Activated T-cell treated with anti-CD3 and anti-CD28 coated beads, Interleukin-2, amount 50 U/mL, for 72 hours (primary cell): ENCODE measurements at regions not wholly inside any gene's neighbourhood (a gene's known extent, or its start where the extent isn't known, plus 50 kb on each side); places are given as distances from the start of the nearest gene placed in this dataset.
"Not testable (repeated sequence)": the region's sequence is repeated elsewhere in the genome, so short reads cannot be mapped to it uniquely, and the experiment has no call there.

Experiments
- ATAC-seq, 2 donors: fragments of 150-1000 bp; cut with Tn5 transposase; replicated peaks in 1 of 2; 2 replicates each; pipeline ENCODE4 v1.10.0; 2021; ENCODE audit warnings: moderate library complexity in 2 of 2, mild to moderate bottlenecking in 1 of 2
- DNase-seq, 2 donors: peaks; one replicate each; pipeline ENCODE4 v3.0.0; 2021 to 2022; ENCODE audit warnings: mixed read lengths in 1 of 2
- H3K27ac Mint-ChIP-seq: one replicate; pipeline ENCODE4 v1.8.0; 2022; ENCODE audit warnings: mild to moderate bottlenecking, moderate library complexity, mixed read lengths
- H3K27me3 Mint-ChIP-seq: one replicate; pipeline ENCODE4 v1.8.0; 2022; ENCODE audit warnings: low read depth, mixed read lengths
- H3K36me3 Mint-ChIP-seq, 2 donors: one replicate each; pipeline ENCODE4 v1.8.0; 2022; ENCODE audit warnings: mixed read lengths in 2 of 2, mild to moderate bottlenecking in 1 of 2; ENCODE audit not compliant: insufficient read depth in 2 of 2
- H3K4me1 Mint-ChIP-seq: one replicate; pipeline ENCODE4 v1.8.0; 2022; ENCODE audit warnings: low read depth, mixed read lengths
- H3K4me3 Mint-ChIP-seq, 2 donors: one replicate each; pipeline ENCODE4 v1.8.0; 2022; ENCODE audit warnings: mild to moderate bottlenecking in 2 of 2, mixed read lengths in 2 of 2, moderate library complexity in 2 of 2
- H3K9me3 Mint-ChIP-seq, 2 donors: one replicate each; pipeline ENCODE4 v1.8.0; 2022; ENCODE audit warnings: mixed read lengths in 2 of 2

GRCh38 chr12:9310645-9311044 lies 102.5 kb upstream of the PZP start:
- not testable (repeated sequence) for H3K4me3 Mint-ChIP-seq, DNase-seq, H3K36me3 Mint-ChIP-seq, H3K4me1 Mint-ChIP-seq, H3K27ac Mint-ChIP-seq, H3K9me3 Mint-ChIP-seq, H3K27me3 Mint-ChIP-seq, ATAC-seq

- not testable (repeated sequence) for H3K9me3 Mint-ChIP-seq, ATAC-seq, H3K27ac Mint-ChIP-seq, H3K27me3 Mint-ChIP-seq, H3K4me3 Mint-ChIP-seq, H3K4me1 Mint-ChIP-seq, DNase-seq, H3K36me3 Mint-ChIP-seq
Measured at GRCh38 chr12:9309749-9310148, 101.6 kb upstream of the PZP start.

DNA sequence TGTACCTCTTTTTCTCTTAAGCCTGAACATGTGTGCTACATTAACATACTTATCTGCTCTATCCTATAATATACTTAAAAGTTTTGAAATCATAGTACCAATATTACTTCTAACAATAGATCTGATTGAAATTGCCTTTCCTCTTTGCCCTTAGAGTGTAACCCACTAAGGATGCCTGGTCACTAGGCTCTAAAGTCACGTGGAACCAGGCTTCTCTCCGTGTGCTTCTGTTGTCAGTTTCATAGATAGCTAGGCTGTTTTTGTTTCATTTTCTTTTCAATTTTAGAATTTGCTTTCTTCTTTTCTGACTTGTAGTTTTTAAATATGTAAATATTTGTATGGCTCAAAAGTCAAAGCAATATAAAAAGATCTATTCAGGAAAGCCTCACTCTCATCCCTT lies 100.5 kb upstream of the PZP start:
- not testable (repeated sequence) for H3K9me3 Mint-ChIP-seq, H3K27ac Mint-ChIP-seq, H3K27me3 Mint-ChIP-seq, DNase-seq, H3K4me3 Mint-ChIP-seq, ATAC-seq, H3K36me3 Mint-ChIP-seq, H3K4me1 Mint-ChIP-seq

DNA sequence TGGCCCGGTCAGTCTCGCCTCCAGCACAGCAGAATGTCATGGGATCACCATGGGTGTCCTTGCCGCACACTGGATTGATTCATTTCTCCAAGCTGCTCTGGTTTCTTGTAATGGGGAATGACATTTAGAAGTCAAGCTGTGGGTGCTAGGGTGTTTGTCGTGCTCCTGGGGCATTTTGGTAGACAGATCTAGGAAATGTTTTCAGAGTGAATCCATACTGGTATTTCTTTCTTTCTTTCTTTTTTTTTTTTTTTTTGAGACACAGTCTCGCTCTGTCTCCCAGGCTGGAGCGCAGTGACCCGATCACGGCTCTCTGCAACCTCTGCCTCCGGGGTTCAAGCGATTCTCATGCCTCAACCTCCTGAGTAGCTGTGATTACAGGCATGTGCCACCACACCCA lies 100.0 kb upstream of the PZP start:
- H3K27me3 Mint-ChIP-seq, H3K4me1 Mint-ChIP-seq, ATAC-seq, H3K4me3 Mint-ChIP-seq, H3K36me3 Mint-ChIP-seq, H3K9me3 Mint-ChIP-seq, DNase-seq, H3K27ac Mint-ChIP-seq: not testable (repeated sequence)

- not testable (repeated sequence) for DNase-seq, H3K27ac Mint-ChIP-seq, H3K27me3 Mint-ChIP-seq, ATAC-seq, H3K4me1 Mint-ChIP-seq, H3K4me3 Mint-ChIP-seq, H3K36me3 Mint-ChIP-seq, H3K9me3 Mint-ChIP-seq
Measured at GRCh38 chr12:9307255-9307654, 99.1 kb upstream of the PZP start.

- not testable (repeated sequence) for H3K4me3 Mint-ChIP-seq, ATAC-seq, H3K36me3 Mint-ChIP-seq, DNase-seq, H3K9me3 Mint-ChIP-seq, H3K27me3 Mint-ChIP-seq, H3K27ac Mint-ChIP-seq, H3K4me1 Mint-ChIP-seq
Measured at GRCh38 chr12:9306004-9306403, 97.8 kb upstream of the PZP start.

- not testable (repeated sequence) for H3K9me3 Mint-ChIP-seq, H3K4me1 Mint-ChIP-seq, ATAC-seq, DNase-seq, H3K4me3 Mint-ChIP-seq, H3K27me3 Mint-ChIP-seq, H3K27ac Mint-ChIP-seq, H3K36me3 Mint-ChIP-seq
Measured at GRCh38 chr12:9304540-9304939, 96.3 kb upstream of the PZP start.

DNA sequence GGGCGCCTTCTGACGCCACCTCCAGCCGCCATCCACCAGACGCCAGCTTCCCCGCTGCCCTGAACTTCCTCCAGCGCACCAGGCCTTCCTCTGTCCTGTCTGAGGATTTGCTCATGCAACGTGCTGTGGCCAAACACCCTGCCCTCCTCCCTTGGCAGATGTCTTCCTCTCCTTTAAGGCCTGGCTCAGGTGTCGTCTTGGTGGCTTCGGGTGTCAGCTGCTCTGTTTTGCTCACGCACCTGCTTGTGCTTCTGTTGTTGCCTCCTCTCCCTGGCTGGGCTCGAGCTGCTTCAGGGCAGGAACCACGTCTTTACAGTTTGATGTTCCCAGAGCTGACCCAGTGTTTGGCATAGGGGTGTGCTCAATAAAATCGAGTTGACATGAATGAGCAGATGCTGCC lies 87.7 kb upstream of the PZP start:
- not testable (repeated sequence) for H3K27ac Mint-ChIP-seq, H3K9me3 Mint-ChIP-seq, H3K36me3 Mint-ChIP-seq, H3K4me1 Mint-ChIP-seq, H3K27me3 Mint-ChIP-seq, H3K4me3 Mint-ChIP-seq, ATAC-seq, DNase-seq

DNA sequence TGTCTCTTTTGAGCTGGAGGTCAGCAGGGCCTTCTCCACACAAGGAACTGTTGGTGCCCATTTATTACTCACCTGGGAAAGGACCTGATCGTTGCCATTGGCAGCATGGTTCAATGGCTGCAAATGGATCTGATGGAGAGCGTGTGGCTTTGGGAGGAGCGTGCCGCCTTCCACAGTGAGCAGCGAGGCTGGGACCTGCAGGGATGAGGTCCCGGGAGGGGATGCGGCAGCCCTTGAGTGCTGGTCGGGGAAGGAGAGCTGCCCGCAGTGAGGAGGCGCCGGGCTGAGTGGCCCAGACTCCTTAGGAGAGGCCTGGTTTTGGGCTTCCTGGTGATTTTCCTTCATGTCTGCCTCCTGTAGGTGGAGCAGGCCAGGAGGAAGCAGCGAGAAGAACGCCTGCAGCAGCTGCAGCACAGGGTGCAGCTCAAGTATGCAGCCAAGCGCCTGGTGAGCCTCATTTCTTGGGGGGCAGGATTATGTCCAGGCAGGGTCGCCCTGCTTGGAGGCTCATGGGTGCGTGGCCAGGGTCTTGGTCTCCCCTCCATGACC lies 86.0 kb upstream of the PZP start:
- H3K36me3 Mint-ChIP-seq, H3K27me3 Mint-ChIP-seq, H3K4me1 Mint-ChIP-seq, H3K4me3 Mint-ChIP-seq, H3K9me3 Mint-ChIP-seq, ATAC-seq, DNase-seq, H3K27ac Mint-ChIP-seq: not testable (repeated sequence)

DNA sequence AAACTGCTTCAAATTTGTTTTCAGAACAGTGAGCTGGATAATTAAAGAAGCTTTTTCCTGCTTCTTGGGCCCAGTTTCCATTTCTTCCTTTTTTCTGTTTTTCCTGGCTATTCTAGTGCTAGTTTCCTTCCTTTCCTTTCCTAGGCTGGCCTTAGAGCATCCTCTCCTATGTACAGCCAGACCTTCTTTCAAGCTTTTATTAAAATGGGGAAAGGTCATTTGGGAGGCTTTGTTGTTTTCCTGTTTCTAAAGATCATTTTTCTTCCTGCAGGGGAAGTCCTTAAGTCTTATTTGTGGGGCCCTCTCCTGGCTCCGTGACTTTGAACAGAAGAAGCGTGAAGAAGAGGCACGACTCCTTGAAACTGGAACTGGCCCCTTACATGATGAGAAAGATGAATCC lies 85.2 kb upstream of the PZP start:
- DNase-seq, H3K4me3 Mint-ChIP-seq, H3K27me3 Mint-ChIP-seq, H3K36me3 Mint-ChIP-seq, H3K27ac Mint-ChIP-seq, ATAC-seq, H3K9me3 Mint-ChIP-seq, H3K4me1 Mint-ChIP-seq: not testable (repeated sequence)

DNA sequence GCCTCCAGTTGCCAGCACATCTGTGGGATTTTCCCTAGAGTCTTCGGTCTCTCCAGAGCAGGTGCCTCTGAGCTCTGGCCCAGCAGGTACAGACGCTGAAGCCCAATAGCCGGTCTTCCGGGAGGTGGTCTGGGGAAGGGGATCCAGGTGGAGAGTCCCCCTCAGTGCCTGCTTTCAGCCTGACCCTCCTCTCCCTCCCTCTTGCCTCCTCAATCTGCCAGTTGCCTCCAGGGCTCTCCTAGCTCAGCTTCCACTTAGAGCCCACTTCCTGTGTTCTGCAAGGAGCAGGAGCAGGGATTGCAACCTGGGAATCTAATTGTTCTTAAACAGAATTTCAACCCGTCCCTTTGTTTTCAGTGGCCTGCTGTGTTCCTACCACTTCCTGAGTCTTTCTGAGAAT lies 81.8 kb upstream of the PZP start:
- not testable (repeated sequence) for H3K27ac Mint-ChIP-seq, H3K36me3 Mint-ChIP-seq

GRCh38 chr12:9284724-9285123 lies 76.5 kb upstream of the PZP start:
- not testable (repeated sequence) for H3K27ac Mint-ChIP-seq, H3K4me1 Mint-ChIP-seq, DNase-seq, H3K9me3 Mint-ChIP-seq, H3K36me3 Mint-ChIP-seq, ATAC-seq, H3K27me3 Mint-ChIP-seq
- peak overlapping the region in 1 of 2 donors; percentile 90 for H3K4me3 Mint-ChIP-seq

More for the DNA sequence above, 81.8 kb upstream of the PZP start:
- H3K9me3 Mint-ChIP-seq, ATAC-seq, H3K27me3 Mint-ChIP-seq, H3K4me3 Mint-ChIP-seq, H3K4me1 Mint-ChIP-seq, DNase-seq: not testable (repeated sequence)

GRCh38 chr12:9284197-9284596 lies 76.0 kb upstream of the PZP start:
- ATAC-seq, result peak; percentile 56 to 70
- not testable (repeated sequence) for H3K4me1 Mint-ChIP-seq, H3K27me3 Mint-ChIP-seq, H3K9me3 Mint-ChIP-seq, H3K36me3 Mint-ChIP-seq, H3K27ac Mint-ChIP-seq
- H3K4me3 Mint-ChIP-seq, result peak overlapping the region in 1 of 2 donors; percentile 90
- DNase-seq, result peak; percentile 2 to 12

DNA sequence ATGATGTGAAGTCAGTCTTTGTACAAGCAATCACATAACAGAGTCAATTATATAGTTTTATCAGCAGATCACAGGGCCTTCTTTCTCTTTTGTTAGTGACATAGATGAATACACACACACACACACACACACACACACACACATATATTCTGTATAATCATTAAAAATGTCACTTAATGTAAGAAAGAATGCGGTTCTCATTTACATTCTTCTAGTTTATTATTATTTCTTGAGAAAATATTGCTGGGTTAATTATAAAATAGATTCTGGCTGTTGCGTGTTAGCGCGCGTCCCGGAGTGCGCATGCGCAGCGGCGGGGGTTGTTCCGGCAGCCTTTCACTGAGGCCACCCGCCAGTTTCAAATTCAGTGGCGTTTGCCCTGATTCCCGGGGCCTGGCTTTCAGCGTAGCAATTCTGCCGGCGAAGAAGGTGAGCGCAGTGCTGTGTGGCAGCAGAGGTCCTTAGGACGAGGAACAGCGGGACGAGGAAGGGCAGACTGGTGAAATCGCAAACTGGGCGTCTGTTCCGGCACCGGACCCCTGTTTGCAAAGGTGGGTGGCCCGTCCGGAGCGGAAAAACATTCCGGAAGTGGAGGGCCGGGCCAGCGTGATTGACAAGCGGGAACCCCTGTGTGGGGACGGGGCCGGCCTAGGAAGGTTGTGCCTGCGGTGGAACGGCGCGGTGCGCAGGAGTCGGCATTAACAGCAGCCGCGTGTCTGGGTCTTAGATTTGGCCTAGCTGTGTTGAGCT lies 75.3 kb upstream of the PZP start:
- H3K4me1 Mint-ChIP-seq, H3K36me3 Mint-ChIP-seq, H3K9me3 Mint-ChIP-seq, H3K27me3 Mint-ChIP-seq: not testable (repeated sequence)
- DNase-seq (peak; percentile 77 to 83), ATAC-seq (peak; percentile 67 to 97)
- H3K27ac Mint-ChIP-seq, result peak overlapping the region; percentile 96
- peak overlapping the region; percentile 90 to 92 for H3K4me3 Mint-ChIP-seq
